Lower leg skin (tissue), 3 donors: ENCODE measurements at regions not wholly inside any gene's neighbourhood (a gene's known extent, or its start where the extent isn't known, plus 50 kb on each side); places are given as distances from the start of the nearest gene placed in this dataset.

ENCODE experiments used
- CTCF ChIP-seq, 3 donors: fragments of 450-650 bp; IDR thresholded peaks; one replicate each; pipeline ENCODE4 v1.5.1; 2016; ENCODE audit warnings: antibody characterized with exemption in 3 of 3, mild to moderate bottlenecking in 3 of 3, moderate library complexity in 2 of 3
- POLR2A ChIP-seq, 2 donors: fragments of 450-650 bp; IDR thresholded peaks; one replicate each; pipeline ENCODE4 v1.6.1; 2016 to 2017; ENCODE audit warnings: antibody characterized with exemption in 2 of 2, mild to moderate bottlenecking in 1 of 2, moderate library complexity in 1 of 2

- TF ChIP-seq CTCF (IDR thresholded peaks at IDR 0.05) (no peak), POLR2A (IDR thresholded peaks at IDR 0.05) (no peak)
Observed at GRCh38 chr15:94848054-94848453, 616.7 kb downstream of the MCTP2 start.
